MCF 10A (cell line): ENCODE measurements at regions not wholly inside any gene's neighbourhood (a gene's known extent, or its start where the extent isn't known, plus 50 kb on each side); places are given as distances from the start of the nearest gene placed in this dataset.

Source experiments
- BruUV-seq: library from RNA; stranded (reverse); fragments of 400-500 nt; replicated peaks from 2 replicates; lab custom pipeline; 2021; lab: Mats Ljungman, UMichigan
- CTCF ChIA-PET: fragments of 300-600 bp; sonication (Branson Sonifier 250); formaldehyde crosslinking; extraction: SDS; loops from one replicate; lab custom pipeline; 2021; ENCODE audit warnings: antibody characterized with exemption, inconsistent platforms; lab: Yijun Ruan, JAX
- POLR2A ChIA-PET: fragments of 300-600, 350-650 bp; sonication (Branson Sonifier 250); formaldehyde crosslinking; extraction: SDS; loops from one replicate; lab custom pipeline; 2020; ENCODE audit warnings: antibody characterized with exemption, inconsistent platforms; lab: Yijun Ruan, JAX
- DNase-seq: peaks from one replicate; pipeline ENCODE4 v3.0.0-alpha.2; 2018; ENCODE audit not compliant: unreplicated experiment
- H3K27ac Mint-ChIP-seq: one replicate; pipeline ENCODE4 v1.8.0; 2022; ENCODE audit warnings: mild to moderate bottlenecking, low read depth, mixed read lengths; ENCODE audit not compliant: unreplicated experiment
- H3K27me3 Mint-ChIP-seq: one replicate; pipeline ENCODE4 v1.8.0; 2022; ENCODE audit warnings: mixed read lengths; ENCODE audit not compliant: insufficient read depth, unreplicated experiment
- H3K36me3 Mint-ChIP-seq: one replicate; pipeline ENCODE4 v1.8.0; 2022; ENCODE audit warnings: mild to moderate bottlenecking, moderate library complexity, mixed read lengths; ENCODE audit not compliant: insufficient read depth, unreplicated experiment
- H3K4me1 Mint-ChIP-seq: one replicate; pipeline ENCODE4 v1.8.0; 2022; ENCODE audit warnings: mixed read lengths; ENCODE audit not compliant: insufficient read depth, unreplicated experiment
- H3K4me3 Mint-ChIP-seq: one replicate; pipeline ENCODE4 v1.8.0; 2022; ENCODE audit warnings: mild to moderate bottlenecking, moderate library complexity, mixed read lengths; ENCODE audit not compliant: unreplicated experiment
- H3K9me3 Mint-ChIP-seq: one replicate; pipeline ENCODE4 v1.8.0; 2022; ENCODE audit warnings: mixed read lengths; ENCODE audit not compliant: unreplicated experiment
- intact Hi-C: fragments of 100-400 bp; cut with micrococcal nuclease; formaldehyde crosslinking; loops from 2 replicates; pipeline ENCODE4 v1.14.1; 2022
- TF ChIP-seq, protein P1 (sequence below): fragments of 200-600 bp; IDR thresholded peaks from one replicate; pipeline ENCODE4 v1.8.0; 2022; ENCODE audit warnings: antibody characterized with exemption, mild to moderate bottlenecking; ENCODE audit not compliant: unreplicated experiment

DNA sequence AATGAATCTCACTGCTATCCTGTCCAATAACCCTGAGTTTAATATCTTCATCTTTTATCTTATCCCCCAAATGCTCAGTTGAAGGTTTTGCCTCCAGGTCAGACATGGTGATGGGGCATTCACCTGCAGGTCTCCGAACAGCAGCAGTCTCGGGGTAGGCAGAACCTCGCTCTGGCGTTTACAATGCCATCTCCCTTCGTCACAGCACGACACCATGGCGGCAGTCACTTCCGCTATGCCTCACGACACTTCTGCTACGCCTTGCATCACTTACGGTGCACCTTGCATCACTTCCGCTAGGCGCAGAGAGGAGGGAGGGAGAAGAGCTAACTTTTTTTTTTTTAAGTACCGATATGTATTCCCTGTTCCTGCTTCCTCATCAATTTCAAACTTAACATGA lies 194.9 kb downstream of the BCAS1 start:
- peaks cover 13% of the 10 kb centered on the region for H3K4me1 Mint-ChIP-seq
- no TSS peak for BruUV-seq
- H3K27me3 Mint-ChIP-seq = no peaks in the 10 kb centered on the region
- DNase-seq = no peak
- TF ChIP-seq, protein P1, sequence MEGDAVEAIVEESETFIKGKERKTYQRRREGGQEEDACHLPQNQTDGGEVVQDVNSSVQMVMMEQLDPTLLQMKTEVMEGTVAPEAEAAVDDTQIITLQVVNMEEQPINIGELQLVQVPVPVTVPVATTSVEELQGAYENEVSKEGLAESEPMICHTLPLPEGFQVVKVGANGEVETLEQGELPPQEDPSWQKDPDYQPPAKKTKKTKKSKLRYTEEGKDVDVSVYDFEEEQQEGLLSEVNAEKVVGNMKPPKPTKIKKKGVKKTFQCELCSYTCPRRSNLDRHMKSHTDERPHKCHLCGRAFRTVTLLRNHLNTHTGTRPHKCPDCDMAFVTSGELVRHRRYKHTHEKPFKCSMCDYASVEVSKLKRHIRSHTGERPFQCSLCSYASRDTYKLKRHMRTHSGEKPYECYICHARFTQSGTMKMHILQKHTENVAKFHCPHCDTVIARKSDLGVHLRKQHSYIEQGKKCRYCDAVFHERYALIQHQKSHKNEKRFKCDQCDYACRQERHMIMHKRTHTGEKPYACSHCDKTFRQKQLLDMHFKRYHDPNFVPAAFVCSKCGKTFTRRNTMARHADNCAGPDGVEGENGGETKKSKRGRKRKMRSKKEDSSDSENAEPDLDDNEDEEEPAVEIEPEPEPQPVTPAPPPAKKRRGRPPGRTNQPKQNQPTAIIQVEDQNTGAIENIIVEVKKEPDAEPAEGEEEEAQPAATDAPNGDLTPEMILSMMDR = no peak
- ChIA-PET POLR2A (no interaction called here), CTCF (interaction anchor here (0.6 kb wide), 1 partner anchor 9 kb away, joined by 6 read pairs; no protein-coding TSS in a partner anchor)
- intact Hi-C loops = no loop called here
- H3K4me3 Mint-ChIP-seq = no peak overlapping the region
- H3K9me3 Mint-ChIP-seq = no peaks in the 10 kb centered on the region
- H3K27ac Mint-ChIP-seq = peak overlapping the region; percentile 13
- no peaks in the 10 kb centered on the region for H3K36me3 Mint-ChIP-seq

DNA sequence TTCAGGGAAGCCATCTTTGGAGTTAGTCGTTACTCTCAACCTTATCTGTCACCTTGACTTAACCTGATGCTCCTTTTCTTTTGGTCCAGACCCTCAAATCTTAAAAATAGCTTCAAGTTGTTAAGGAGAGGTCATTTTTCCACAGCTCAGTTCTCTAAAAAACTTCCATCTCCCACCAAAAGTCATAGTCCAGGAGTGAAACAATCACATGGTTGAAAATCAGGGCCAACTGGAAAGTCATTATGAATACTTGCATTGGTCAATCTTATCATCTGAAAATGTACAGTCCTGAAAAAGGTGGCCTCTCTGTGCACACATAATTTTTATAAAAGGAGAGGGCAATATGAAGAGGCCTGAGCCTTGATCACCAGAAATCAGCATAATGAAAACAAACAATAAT lies 195.7 kb downstream of the BCAS1 start:
- Mint-ChIP-seq H3K27ac (no peak overlapping the region), H3K27me3 (no peaks in the 10 kb centered on the region), H3K4me1 (peaks cover 14% of the 10 kb centered on the region), H3K9me3 (no peaks in the 10 kb centered on the region), H3K36me3 (no peaks in the 10 kb centered on the region), H3K4me3 (no peak overlapping the region)
- no peak for DNase-seq
- TF ChIP-seq, protein P1 = no peak
- BruUV-seq = no TSS peak
- intact Hi-C loops = no loop called here
- POLR2A ChIA-PET = interaction anchor here (0.6 to 0.7 kb wide), 2 partner anchors 25 to 296 kb away, joined by 3 read pairs; no protein-coding TSS in a partner anchor
- CTCF ChIA-PET = interaction anchor here (0.7 to 1.1 kb wide), 3 partner anchors 17 to 44 kb away, joined by 3 to 4 read pairs (median 3); no protein-coding TSS in a partner anchor

DNA sequence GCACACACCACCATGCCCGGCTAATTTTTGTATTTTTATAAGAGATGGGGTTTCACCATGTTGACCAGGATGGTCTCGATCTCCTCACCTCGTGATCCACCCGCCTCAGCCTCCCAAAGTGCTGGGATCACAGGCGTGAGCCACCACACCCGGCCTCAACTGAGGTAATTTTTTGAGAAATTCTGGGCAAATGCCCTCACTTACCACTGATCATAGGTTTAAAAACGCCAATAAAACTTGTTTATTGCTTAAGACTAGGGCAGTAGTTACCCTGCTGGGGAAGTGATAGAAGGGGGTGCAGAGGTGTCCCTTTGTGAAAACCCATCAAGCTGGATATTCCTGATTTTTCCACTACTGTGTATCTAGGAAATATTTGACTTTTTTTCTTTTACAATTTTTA lies 196.3 kb downstream of the BCAS1 start:
- Mint-ChIP-seq H3K9me3 (no peaks in the 10 kb centered on the region), H3K36me3 (no peaks in the 10 kb centered on the region), H3K27me3 (no peaks in the 10 kb centered on the region), H3K4me1 (peaks cover 20% of the 10 kb centered on the region), H3K4me3 (no peak overlapping the region), H3K27ac (no peak overlapping the region)
- POLR2A ChIA-PET = interaction anchor here (0.6 to 4.2 kb wide), 4 partner anchors 25 to 296 kb away, joined by 3 to 31 read pairs (median 3); no protein-coding TSS in a partner anchor
- CTCF ChIA-PET = interaction anchor here (0.6 to 1.1 kb wide), 4 partner anchors 18 to 1562 kb away, joined by 3 to 5 read pairs (median 4); no protein-coding TSS in a partner anchor
- BruUV-seq = no TSS peak
- TF ChIP-seq, protein P1 = no peak
- intact Hi-C loops = no loop called here
- DNase-seq = no peak

DNA sequence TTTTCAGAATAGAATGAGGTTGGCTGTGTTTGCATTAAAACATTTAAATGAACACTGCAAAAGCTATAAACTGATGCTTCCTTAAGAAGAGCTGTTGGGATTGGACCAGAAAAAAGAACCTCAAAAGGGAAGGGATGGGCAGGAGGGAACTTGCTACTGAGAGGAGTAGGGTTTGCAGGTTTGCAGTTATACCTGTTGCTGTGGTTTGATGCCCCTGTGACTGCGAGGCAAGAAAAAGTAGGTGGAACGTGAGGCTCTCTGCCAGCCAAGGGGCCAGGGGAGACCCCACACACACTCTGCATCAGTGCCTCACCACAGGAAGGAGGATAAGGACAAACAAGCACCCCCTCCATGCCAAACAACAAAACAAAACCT lies 197.2 kb downstream of the BCAS1 start:
- ChIA-PET CTCF (interaction anchor here (0.6 to 1.8 kb wide), 6 partner anchors 12 to 1561 kb away, joined by 3 to 7 read pairs (median 4); no protein-coding TSS in a partner anchor), POLR2A (interaction anchor here (0.6 to 4.8 kb wide), 7 partner anchors 27 to 231 kb away, joined by 3 to 36 read pairs (median 4); no protein-coding TSS in a partner anchor)
- DNase-seq = no peak
- TF ChIP-seq, protein P1 = no peak
- H3K4me3 Mint-ChIP-seq = no peak overlapping the region
- H3K9me3 Mint-ChIP-seq = no peaks in the 10 kb centered on the region
- no TSS peak for BruUV-seq
- H3K27ac Mint-ChIP-seq = peak overlapping the region; percentile 67
- intact Hi-C loops = no loop called here
- peaks cover 21% of the 10 kb centered on the region for H3K4me1 Mint-ChIP-seq
- H3K36me3 Mint-ChIP-seq = no peaks in the 10 kb centered on the region
- no peaks in the 10 kb centered on the region for H3K27me3 Mint-ChIP-seq
